ENCODE measurements at regions not wholly inside any gene's neighbourhood (a gene's known extent, or its start where the extent isn't known, plus 50 kb on each side); places are given as distances from the start of the nearest gene placed in this dataset.
"Not testable (repeated sequence)": the region's sequence is repeated elsewhere in the genome, so short reads cannot be mapped to it uniquely, and the experiment has no call there.

DNA sequence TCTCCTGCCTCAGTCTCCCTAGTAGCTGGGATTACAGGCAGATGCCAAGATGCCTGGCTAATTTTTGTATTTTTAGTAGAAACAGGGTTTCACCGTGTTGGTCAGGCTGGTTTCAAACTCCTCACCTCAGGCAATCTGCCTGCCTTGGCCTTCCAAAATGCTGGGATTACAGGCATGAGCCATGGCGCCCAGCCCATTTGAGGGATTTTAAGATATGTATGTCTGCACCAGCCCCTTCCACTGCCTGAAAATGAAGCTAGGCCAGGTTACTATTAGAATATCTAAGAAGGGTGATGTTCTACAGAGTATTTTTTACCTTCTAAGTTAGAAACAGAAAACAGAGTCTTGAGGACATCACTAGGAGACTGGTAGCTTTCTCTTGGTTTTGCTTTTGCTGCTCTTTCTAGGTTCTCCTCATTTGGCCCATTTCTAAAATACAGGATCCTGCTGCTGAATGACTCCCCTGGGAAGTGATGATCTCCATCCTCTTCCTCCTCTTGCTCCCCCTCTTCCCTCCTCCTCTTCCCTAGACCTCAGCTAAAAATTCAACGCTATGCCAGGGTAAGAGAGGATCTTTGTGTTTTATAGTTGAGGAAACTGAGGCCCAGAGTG lies 118.5 kb downstream of the MYCN start:
- no peak for DNase-seq

DNA sequence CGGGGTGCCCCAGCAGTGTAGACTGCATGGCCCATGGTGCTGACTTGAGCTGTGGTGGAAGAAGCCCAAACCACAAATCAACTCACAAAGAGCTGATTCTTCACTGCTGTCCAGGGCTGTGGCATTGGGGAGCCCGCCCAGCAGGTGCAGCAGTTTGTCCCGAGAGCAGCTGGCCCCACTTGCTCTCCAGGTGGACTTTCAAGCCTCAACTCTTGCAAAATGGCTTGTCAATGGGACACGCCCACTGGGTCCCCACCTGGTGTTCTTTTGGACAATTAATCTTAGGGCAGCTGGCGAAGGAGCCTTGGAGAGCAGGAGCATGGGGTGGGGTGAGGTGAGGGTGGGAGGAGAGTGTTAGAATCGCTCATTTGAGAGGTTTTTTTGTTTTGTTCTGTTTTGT lies 117.9 kb downstream of the MYCN start:
- DNase-seq, result no peak

DNA sequence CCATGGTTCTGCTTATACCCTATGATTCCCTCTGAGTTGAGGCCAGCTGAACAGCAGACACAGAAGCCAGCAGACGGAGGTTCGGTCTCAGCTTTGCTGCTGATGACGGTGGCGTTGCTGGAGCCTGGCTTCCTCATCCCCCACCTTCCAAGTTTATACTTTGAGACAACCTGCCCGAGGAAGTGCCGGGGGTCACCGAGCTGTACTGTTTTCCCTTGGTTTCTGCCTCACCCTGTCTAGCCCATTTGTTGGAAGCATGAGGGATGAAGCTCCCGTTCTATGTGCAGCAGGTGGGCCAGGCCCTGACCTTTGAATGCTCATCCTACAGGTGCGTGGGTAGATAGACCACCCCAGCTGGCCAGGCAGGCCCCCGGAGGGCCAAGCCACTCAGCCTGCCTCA lies 117.3 kb downstream of the MYCN start:
- DNase-seq, result no peak

DNA sequence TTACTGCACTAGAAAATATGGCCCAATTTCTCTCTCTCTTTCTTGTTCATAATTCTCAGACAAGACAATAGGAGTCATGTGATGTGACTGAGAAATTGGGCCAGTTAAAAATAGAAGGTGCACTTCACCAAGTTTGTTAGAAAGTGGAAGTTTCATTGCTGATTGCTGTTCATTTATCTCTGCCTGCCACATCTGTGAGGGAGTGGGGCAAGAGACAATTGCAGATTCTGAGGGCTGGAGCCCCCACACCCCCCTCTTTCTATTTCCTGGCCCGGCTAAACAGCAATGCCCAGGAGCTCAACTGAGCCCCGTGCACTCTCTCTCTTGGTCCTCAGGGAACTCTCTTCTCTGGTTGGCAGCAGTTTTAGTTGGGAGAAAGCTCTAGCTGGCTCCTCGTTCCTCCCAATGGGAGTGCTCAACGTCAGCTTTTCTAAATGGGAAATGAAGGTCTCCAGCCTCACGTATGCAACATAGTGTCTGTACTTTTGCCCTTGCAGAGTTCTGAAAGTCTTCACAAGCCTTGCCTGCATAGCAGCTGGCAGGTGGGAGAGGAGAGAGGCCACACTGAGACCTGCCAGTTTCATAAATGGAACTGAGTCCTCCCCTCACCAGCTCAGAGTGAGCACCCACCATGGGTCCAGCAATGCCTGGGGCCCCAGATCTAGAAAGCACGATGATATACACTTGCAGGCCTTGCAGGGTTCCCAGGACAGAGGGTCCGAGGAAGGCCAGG lies 115.7 kb downstream of the MYCN start:
- no peak for DNase-seq

DNA sequence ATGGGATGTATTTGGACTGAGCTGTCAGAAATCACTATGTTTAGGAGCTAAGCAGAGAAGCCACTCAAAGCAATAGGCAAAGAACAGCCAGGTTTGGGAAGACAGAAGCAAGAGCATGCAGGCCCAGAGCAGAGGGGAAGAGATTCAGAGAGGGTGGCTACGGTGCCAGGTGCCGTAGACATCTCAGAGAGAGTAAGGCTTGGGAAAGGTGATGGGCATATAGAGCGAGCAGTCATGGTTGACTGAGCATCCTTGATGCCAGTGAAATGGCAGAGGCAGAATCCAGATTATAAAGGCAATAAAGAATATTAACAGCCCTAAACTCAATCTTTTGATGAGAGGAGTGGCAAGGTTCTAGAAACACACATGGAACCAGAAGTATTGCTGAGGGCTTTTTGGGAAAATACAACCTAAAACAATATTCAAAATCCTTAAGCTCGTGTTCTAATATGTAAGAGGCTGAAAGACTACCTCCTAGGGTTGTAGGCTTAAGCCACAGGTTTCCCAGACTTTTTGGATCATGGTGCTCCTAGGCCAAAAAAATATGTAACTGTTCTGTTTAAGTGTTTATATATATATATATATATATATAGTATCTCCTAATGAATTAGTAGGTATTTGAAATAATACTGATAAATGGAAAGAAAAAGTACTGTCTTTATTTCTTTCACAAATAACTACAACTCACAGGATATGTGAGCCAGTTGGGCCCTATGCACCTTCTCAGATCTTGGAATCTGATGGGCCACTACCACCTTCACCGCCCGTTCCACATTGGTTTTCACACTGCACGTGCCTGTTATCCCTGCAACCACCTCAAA lies 113.3 kb downstream of the MYCN start:
- DNase-seq, result no peak

DNA sequence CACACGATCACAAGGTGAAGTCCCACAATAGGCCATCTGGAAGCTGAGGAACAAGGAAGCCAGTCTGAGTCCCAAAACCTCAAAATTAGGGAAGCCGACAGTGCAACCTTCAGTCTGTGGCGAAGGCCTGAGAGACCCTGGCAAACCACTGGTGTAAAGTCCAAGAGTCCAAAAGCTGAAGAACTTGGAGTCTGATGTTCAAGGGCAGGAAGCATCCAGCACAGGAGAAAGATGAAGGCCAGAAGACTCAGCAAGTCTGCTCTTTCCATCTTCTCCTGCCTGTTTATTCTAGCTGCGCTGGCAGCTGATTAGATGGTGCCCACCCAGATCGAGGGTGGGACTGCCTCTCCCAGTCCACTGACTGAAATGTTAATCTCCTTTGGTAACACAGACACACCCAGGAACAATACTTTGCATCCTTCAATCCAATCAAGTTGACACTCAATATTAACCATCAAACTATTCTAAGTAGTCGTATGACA lies 112.3 kb downstream of the MYCN start:
- not testable (repeated sequence) for DNase-seq

DNA sequence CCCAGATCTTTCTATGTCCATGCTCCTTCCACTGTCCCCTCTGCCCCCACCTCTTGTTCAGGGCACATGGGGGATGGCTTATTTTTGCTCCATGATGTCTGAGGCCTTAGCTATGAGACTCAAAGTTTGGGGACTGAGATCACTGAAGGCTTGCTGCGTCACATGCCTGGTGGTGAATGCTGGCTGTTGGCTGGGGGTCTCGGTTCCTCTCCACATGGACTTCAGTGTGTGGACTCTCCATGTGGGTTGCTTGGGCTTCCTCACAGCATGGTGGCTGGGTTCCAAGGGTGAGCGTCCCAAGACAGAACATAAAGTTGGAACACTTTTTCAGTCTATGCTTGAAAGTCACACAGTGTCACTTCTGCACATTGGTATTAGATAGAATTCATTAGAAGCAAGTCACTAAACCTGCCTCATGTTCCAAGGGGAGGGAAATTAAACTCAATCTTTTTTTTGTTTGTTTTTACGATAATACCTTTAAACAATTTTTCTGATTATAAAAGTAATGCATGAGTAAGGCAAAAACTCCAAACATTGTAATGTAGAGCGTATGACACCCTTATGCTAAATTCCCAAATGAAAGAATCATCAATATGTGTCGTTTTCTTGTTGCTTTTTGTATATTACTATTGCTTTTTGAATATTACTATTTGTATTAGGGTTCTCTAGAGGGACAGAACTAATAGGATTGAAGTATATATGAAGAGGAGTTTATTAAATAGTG lies 111.7 kb downstream of the MYCN start:
- DNase-seq, result no peak

DNA sequence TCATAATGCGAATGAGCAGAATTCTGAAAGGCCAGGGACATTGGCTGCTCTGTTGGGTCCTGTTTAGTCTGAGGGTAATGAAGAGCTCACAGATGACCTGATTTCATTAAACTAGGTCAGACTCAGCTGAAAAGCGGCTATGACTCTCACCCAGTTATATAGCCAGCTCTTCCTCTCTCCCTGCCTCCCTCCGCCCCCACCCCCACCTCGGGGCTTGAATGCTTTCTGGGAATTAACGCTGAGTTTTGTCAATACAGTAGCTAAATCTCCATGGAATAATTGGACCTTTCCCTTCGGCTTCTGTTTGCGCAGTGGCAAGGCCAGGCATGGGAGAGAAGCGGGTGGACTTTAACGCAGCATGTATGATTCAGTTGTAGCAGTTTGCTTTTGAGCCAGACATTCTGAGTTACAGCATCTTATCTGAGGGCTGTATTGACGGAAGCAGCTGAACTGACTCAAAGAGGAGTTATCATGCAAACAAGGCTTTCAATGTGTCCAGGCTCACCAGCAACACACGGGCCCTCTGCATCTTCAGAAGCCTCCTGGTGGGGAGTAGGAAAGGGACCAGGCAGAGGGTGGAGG lies 110.6 kb downstream of the MYCN start:
- no peak for DNase-seq

DNA sequence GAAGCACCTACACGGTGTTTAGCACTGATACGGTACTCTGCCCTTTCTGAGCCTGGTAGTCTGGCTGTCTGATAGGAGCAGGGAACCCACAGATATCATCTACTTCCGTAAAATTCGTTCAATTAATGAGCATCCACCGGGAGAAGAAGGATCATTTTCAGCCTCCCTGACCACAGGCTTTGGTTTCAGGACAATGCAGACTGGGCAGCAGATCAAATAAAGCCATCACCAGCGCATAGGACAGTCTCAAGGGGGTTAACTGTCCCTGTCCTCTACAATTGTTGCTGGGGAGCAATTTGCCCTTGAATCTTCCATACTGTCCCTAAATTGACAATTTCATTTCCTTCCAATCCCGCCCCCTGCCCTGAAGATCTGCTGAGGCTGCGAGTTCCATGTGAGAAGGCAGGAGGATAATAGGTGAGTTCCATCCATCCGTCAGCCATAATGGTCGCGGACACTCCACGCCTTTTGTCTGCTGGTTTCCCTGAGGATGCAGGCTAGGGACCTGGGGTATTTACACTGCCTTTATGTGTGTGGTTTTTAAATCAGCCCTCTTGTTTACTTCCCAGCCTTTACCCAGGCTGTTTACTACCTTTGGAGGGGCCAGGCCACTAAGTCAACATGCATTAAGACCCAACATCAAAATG lies 110.0 kb downstream of the MYCN start:
- DNase-seq, result no peak

DNA sequence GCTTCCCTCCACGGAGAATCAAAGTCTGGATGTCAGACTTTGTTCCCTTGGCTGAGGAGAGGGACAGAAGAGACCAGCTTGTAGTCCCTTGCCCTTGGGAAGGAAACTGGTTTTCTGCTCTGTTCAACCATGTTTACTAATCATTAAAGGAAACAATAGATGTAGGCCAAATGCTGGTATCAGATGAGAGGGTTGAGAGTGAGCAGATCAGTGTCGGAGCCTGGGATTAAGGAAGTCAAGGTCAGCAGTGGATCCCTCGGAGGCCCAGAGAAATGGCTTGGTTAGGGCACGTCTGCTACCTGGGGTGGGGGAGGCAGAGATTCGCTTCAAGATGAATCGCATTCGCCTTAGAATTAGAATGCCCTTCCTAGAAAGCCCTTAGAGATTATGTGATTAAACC lies 109.1 kb downstream of the MYCN start:
- no peak for DNase-seq

DNA sequence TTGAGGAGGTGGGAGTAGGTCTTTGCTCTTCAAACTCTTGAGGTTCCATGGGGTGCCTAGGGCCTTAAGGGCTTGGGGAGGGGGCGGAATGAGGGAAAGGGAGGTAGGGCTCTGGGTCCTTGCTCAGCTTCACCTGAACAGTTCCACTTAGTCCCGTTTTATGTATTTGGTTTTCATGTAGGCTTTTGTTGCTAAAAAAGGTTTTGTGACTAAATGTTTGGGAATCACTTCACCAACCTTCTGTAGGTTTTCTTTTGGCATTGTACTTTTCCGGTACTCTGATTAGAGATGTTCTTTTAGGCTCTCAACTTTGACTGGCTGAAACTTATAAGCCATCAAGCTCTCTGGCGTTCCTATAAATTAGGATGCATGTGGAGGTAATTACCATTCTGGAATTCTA lies 108.1 kb downstream of the MYCN start:
- no peak for DNase-seq

DNA sequence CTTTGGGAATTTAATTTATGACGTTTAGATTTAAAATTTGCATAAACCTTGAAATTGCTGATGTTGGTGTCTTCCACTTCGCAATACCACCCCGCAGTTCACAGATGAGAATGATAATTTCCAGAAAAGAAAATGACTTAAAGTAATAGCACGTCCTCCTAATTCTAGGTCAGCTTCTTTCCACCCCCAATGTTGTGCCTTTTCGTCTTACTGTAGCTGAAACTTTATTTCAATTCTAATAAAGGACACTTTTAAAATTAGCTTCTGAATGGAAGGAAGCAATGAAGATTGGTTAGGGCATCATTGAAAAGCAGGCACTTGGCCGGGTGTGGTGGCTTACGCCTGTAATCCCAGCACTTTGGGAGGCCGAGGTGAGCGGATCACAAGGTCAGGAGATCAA lies 107.4 kb downstream of the MYCN start:
- DNase-seq, result no peak

DNA sequence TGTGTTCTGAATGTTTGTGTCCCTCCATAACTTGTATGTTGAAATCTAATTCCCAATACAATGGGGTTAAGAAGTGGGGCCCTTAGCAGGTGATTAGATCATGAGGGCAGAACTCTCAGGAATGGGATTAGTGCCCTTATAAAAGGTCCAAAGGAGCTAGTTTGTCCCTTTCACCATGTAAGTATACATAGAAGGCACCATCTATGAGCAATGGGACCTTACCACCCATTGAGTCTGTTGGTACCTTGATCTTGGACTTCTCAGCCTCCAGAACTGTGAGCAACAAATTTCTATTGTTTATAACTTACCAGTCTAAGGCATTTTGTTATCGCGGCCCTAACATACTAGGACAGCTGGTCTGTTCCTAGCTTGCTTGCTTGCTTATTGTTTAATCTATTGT lies 106.3 kb downstream of the MYCN start:
- DNase-seq, result no peak

DNA sequence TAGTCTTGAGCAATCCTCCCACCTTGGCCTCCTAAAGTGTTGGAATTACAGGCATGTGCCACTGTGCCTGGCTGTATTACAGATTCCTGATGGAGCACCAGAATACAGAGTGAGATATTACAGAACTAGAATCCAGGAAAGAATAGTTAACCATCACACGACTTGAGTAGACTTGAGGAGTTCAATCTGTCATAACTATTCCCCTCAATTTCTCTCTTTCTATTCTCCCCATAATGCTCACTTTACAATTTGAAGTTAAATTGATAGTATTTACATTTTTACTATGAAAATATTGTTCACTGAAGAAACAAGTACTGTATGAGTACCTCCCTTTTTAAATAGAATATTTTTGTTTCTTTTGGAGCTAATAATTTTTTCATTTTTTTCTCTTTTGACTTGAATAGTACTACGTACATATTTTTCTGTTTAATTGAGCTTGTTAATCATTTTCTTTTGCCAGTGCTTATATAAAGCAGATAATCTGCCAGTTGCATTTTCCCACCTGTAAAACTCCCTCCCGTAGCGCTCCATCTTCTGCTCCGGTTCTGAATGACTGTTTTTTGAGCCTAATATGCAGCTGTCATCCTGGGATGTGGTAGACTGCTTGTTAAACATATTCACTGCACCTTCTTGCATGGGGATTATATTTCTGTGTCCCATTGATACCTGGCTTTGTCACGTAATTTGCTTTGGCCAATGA lies 105.5 kb downstream of the MYCN start:
- DNase-seq, result no peak

DNA sequence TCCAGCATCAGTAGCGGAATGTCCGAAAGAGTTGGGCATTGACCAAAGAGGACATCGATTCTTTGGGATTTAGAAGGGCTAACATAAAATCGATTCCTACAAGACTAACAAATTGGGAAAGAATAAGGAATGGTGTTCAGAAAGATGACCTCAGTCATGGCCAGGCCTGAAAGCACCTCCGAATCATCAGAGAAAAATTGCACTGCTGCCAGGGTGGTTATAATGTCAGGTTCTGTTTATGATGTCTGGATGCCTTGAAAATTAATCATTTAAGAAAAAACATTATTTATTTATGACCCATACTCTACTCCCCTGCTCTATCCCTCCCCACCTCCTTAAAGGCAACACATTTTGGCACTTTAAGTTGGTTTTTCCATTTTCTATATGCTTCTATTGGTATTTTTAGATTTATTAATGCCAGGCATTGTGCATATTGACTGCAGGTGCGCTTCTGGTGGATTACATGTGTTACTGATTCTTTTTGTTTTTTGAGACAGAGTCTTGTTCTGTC lies 104.7 kb downstream of the MYCN start:
- no peak for DNase-seq

DNA sequence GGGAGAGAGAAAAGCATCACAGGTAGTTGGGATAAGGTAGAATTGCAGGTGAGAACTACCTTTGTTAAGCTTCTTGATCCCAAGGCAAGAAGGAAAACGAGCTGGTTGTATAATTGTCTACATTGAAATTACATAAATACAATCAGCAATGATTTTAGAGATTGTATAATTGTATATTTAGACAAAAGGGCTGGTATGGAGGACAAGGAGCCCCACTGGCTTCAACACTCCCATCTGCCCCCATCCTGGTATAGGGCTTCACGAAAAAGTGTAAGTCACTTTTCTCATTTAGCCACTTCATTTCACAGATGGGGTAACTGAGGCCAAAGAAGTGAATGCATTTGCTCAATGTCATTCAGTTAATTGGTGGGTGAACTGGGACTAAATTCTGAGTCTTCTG lies 103.3 kb downstream of the MYCN start:
- no peak for DNase-seq

DNA sequence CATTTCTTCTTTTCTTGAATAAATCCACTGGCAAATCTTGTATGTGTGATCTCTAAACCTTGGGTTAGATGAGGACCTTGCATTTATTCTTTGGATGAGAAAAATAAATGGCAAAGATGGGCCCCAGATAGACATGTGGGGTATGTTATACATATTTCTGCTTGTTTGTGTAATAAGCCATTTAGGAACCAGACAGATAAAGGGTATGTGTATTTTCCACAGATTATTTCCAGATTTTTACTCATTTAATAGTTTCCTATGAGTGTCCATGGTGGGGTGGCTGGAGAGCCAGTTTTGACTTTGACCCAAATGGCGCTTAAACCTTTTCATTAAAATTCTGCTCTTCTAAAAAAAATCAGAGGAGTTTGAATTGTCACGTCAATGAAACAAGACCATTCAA lies 102.8 kb downstream of the MYCN start:
- DNase-seq, result no peak

DNA sequence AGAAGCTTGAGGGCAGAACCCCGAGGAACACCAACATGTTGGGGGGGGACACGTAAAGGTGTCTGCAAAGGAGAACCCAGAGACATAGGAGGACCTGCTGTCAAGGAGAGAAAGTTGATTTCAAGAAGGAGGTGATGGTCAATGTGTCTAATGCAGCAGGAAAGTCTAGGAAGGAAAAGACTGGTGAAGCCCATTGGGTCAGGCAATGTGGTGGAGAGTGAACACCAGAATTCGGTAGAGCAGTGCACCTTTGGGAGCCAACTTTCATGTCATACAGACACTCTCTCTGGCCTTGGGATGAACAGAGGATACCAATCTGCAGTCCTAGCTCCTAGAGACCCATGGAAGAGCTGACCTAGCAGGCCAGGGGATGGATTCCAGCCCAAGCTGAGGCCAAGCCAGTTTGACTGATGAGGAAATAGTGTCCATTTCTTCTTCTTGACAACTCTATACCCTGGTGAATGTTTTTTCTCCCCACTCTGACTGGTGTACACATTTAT lies 101.9 kb downstream of the MYCN start:
- no peak for DNase-seq

DNA sequence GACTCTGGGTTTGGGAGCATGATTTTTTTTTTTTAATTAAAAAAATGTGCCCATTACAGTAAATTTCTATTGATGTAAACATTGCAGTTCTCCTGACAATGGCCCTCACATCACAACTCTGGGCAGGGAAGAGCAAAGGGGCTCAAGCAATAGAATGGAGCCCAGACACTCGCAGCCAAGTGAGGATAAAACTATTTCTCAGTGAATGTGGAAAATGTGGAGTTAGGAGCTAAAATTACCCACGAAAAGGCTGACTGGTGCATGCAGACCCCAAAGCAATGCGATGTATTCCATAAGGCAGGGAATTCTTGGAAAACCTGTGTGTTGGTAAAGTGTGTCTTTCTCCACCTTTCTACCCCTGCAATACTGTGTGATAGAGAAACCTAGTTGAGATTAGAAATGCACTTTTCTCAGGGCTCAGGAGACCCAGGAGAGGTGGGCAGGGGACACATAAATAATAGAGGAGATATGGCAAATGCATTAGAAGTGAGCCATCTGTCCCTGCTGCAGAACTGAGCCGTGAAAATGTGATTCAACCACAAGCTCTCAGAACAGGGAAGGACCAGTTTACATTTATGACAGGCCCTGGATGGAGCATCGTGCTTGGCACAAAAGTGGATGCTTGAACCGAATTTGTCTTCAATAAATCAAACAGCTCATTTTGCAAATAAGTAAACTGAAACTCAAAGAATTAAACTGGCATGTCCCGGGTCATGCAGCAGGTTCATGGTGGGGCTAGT lies 100.1 kb downstream of the MYCN start:
- DNase-seq, result no peak

DNA sequence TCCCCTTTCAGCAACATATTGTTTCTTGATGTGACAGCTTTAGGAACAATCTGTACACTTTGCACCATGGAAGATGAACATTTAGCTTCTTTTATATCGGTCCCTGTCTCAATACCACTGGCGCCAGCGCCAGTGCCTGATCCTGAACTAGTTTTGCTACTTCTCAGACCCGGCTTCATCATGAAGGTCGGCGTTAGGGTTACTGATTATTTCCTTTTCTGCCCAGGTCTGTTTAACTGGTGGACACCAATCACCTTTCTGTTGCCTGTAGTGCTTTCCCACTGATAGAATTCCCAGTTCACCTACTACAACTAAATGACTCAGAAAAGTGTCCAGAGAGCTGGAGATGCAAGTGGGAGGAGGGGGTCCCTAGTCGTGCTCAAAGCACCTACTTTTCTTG lies 99.5 kb downstream of the MYCN start:
- no peak for DNase-seq

DNA sequence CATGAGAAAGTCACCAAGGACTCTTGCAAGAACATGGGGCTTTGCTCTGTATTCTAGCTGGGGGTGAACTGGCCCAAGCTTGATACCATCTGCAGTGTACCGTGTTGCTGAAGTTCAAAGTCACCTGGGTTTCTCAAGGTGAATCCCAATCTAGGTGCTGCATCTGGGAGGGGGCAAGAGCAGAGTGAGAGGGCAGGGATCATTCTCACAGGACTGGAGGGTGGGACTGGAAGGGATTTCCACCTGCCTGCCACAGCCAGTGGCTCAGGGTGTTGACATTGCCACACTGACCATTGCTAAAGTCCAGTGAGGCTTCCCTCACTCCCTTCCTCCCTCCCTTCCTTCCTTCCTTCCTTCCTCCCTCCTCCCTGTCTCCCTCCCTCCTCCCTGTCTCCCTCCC lies 98.7 kb downstream of the MYCN start:
- no peak for DNase-seq
